NCI-H774 (cell line): ENCODE measurements at regions not wholly inside any gene's neighbourhood (a gene's known extent, or its start where the extent isn't known, plus 50 kb on each side); places are given as distances from the start of the nearest gene placed in this dataset.

ENCODE experiments used
- DNase-seq: peaks from one replicate; lab custom pipeline; 2025; lab: John Stamatoyannopoulos, UW

DNA sequence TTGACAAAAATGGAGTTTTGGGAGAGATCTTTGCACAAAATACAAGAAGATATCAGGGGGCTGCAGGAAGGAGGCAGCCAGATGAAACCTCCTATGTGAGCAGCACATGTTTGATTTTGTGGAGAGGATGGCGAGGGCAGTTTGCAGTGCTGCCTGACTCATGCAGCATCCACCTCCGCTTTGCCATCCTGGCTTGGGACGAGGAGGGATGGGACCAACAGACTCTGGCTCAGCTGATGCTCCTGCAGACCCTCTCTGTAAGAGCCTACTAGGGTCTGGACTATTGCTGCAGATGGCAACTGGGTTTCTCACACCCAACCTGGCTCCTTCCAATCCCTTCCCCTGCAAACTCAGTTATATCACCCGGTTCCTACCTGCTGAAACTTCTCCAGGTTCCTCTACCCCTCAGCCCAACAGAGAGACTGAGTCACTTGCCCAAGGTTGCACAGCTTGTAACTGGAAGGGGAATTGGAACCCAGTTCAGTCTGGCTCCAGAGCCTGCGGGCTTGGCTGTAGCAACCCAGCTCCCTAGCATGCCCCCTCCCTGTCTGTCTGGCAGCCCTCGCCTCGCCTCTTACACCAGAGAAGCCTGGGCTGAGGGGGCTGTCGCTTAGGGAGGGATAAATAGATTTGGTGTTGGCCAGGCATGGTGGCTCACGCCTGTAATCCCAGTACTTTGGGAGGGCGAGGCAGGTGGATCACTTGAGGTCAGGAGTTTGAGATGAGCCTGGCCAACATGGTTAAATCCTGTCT, 205.8 kb downstream of the PTPRU start:
- DNase-seq: no peak

DNA sequence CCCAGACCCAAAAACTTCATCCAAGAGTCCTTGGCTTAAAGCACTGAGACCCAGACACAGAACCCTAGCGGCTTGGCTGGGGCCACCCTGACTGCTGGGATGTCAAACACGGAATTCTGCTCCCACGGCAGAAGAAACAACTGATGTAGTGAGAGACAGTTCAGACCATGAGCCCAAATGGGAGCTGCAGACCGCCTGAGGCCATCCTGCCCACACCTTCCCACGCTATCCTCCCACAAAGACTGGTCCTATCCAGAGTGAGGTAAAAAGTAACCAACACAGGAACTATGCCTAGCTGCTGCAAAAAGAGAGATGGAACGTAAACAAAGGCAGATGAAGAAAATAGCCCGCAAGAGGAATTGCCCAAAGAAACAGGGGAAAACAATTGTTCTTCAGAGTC, 203.3 kb downstream of the PTPRU start:
- DNase-seq: no peak

DNA sequence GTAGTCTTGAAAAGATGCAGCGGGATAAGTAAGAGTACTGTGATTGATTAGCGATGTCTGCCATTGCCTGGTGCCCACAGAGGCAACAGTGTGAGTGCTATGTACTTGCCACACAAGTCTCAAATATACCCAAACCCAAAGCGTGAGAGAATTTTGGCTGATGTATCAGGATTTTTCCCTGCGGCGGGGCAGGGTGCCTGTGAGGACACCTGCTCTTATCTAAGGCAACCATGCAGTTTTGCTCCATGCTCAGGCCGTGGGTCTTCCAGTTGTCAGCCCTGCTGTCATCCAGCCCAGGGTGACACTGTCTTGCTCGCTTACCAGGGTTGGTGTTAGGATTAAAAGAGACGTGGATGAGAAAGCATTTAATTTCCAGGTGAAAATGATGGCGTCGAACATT, 202.7 kb downstream of the PTPRU start:
- DNase-seq: no peak

DNA sequence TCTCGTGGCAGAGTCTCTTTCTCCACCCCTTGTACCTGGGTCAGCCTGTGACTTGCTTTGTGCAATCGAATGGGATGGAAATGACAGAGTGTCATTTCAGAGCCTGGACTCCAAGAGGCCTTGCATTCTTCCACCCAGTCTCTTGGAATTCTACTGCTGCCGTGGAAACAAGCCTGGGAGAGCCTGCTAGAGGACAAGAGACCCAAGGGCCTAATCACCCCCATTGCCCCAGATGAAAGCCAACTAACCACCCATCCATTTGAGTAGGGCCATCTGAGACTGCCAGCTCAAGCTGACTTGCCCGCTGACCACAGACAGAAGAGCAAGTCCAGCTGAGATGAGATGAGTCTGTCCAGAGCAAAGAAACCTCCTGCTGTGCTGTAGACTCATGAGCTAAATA, 201.6 kb downstream of the PTPRU start:
- no peak for DNase-seq

DNA sequence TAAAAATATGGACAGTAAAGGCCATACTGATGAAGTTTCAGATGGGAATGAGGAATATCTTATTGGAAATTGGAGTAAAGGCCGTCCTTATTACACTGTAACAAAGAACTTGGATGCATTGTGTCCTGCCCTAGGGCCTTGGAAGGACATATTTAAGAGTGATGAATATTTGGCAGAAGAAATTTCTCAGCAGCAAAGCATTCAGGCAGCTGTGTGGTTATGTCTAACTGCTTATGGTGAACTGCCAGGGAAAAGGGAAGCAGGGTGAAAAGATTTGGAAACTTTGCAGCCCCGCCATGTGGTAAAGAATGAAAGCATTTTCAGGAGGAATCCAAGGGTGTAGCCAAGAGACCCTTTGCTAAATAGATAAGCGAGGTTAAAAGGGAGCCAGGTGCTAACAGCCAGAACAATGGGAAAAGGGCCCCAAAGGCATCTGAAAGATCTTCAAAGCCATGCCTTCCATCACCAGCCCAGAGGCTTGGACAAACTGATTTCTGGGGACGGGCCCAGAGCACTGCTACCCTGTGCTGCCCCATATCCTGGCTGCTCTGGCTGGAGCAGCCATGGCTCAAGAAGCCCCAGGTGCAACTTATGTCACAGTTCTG, 200.0 kb downstream of the PTPRU start:
- no peak for DNase-seq

DNA sequence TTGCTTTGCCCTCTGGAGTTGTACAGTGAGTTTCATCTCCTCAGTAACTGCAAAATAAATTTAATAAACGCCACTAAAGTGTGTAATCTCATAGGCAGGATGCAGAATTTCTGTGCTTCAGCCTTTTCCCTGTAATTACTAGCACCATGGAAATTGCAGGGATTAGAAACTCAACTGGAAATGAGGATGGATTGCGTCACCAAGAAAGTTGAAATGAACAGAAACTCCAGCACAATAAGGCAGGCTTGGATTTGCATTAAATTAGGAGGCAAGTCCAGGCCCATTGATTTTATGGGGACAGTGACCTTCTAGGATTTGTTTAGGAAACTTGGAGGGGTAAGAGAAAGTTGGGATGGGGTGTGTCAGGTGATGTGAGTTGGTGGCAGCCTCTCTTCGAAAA, 197.5 kb downstream of the PTPRU start:
- DNase-seq: no peak

DNA sequence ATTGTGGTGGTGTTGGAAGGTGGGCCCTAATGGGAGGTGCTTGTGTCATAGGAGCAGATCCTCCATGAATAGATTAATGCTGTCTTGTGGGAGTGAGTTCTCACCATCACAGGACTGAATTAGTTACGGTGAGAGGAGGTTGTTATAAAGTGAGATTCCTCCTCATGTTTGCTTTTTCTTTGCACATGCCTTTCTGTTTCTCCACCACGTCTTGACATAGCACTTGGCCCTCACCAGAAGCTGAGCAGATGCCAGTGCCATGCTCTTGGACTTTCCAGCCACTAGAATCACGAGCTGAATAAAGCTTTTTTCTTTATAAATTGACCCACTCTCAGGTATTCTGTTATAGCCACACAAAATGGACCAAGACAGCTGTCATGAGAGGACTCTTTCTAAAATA, 194.8 kb downstream of the PTPRU start:
- no peak for DNase-seq

DNA sequence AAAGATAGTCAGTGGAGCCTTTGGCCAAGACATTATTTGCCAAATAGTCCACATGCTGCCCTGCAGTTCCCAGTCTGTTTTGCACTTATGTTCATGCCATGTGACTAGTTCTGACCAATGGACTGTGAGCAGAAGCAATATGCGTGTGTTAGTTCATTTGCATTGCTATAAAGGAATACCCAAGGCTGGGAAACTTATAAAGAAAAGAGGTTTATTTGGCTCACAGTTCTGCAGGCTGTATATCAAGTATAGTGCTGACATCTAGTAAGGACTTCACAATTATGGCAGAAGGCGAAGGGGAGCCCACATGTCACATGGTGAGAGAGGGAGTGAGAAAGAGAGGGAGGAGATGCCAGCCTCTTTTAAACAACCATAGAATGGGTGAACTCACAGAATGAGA, 193.3 kb downstream of the PTPRU start:
- no peak for DNase-seq

DNA sequence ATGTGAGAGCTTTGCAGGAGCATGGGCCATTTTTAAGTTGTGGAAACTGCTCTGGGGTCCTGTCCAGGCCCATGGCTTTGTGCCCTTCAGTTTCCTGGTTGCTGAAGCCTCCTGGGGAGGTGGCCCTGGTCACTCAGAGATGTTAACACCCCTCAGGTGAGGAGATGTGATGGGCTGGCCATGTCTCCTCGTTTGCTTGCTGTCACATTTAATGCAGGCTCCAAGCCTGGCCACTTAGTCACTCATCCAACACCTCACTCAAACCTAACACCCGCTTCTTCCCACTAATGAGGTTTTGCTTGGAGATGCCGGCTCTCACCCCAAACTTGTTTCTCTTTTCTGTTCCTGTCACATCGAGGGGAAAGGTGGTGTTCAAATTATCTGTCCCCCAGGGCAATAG, 192.7 kb downstream of the PTPRU start:
- DNase-seq: no peak

DNA sequence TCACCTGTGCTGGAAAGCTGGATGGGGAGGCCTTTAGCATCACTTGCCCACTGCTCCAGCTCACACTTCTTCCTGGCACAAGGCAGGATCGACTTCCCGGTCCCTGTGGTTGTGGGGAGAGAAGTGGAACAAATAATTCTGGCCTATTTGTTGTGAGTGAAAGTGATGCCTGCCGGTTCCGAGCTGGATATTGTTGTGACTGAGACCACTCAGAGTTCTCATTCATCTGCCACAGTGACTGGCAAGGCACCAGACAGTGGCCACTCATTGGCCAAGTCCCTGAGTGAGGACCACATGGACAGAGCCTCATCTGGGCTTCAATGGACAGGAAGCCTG, 191.9 kb downstream of the PTPRU start:
- DNase-seq: no peak

DNA sequence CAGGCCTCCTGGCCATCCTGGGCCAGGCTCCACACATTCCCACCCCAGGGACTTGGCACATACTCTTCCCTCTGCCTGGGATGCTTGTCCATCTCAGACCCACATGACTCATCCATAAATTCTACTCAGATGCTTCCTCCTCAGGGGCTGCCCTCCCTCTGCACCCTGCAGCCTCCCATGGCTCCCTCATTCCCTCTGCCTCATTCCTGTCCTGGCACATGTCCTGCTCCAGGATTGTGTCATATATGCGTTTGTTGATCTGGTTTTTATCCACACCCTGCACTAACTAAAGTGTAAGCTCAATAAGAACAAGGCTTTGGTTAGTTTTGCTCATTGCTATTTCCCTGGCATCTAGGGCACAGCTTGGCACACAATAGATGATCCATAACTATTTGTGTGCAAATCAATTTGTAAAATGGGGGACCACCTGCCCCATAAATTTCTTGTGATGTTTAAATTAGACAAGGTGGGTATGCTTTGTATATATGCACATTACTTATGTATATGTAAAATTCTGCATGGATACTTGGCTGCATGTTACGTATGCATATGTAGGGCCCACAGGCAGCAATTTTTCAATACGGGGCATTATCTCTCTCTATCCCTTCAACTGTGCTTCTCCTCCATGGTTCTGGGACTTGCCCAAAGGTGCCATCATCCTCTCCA, 191.4 kb downstream of the PTPRU start:
- no peak for DNase-seq

DNA sequence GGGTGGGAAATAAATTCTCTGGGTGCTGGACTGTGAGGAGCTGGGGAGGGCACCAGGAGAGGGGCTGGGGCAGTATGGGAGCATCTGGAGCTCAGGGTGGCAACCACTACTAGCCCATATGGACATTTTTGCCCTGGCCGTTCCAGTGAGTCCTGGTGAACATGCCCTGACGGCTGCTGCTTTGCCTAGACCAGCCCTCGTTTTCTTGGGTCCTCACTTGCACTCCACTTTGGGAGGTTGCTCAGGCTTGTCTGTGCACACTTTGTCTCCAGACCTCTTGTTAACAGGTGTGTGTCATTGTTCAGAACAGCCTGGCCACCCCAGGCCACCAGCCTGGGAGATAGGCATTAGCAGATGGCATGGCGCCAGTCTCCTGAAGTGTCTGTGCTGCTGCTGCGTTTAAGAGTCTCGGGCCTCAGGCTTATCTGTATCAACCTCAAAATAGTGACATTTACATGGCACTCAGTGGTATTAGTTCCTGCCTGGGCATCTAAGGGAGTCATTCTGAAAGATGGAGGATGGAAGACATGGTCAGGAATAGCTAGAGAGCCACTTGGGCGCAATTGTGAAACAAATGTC, 190.5 kb downstream of the PTPRU start:
- no peak for DNase-seq

DNA sequence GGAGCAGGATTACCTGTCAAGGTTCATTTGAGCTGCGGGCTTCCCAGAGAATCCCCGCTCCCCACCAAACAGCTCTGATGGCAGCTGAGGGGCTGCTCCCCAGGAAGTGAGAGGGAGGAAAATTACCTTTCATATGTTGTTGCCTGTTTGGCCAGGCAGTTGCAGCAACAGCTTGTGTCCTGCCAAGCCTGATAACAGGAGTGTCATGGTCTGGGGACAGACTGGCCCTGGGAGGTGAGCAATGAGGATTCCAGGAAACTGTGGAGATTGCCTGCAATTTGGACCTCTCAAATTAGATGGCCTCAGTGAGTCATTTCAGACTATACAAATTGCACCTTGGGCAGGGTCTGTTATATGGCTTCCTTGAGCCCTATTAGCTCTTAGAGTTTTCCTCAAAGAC, 189.3 kb downstream of the PTPRU start:
- no peak for DNase-seq

DNA sequence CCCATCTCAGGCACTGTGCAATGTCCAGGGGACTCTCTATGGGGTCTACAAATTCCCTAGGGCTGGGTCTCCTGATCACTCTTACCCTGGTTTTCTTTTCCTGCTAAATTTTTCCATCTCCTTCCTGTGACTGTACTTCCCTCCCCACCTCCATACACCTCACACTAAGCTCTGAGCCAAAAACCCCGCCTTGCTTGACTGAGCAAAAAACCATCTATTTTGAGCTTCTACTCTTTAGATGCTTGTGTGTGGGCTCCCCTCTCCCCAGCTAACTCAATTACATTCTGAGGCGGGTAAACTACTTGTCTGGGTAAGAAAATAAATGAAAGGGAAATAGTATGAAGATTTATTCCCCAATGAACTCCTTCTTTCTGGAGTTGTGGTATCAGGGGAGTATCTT, 187.9 kb downstream of the PTPRU start:
- DNase-seq: no peak

DNA sequence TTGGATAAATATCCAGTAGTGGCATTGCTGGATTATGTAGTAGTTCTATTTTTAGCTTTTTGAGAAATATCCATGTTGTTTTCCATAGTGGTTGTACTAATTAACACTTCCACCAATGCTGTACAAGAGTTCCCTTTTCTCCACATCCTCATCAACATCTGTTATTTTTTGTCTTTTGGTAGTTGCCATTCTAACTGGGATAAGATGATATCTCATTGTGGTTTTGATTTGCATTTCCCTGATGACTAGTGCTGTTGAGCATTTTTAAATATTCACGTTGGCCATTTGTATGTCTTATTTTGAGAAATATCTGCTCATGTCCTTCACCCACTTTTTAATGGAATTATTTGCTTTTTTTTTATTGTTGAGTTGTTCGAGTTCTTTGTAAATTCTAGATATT, 183.9 kb downstream of the PTPRU start:
- DNase-seq: no peak

DNA sequence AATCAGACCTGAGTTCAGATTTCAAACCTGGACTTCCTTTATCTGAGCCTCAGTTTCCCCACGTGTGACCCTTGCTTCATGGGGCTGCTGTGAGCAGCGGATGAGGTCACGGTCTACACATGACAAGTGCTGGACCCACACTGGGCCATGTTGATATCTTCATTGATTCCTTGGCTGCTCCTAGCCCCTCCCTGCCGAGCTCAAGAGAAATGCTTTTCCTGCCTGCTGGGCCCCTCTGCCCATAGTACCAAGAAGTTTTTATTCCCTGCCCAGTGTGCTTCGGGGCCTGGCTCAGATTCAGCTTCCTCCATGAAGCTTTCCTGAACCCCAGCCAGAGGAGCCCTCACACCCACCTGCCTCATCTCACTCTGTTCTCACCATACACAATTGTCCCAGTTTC, 181.6 kb downstream of the PTPRU start:
- no peak for DNase-seq

DNA sequence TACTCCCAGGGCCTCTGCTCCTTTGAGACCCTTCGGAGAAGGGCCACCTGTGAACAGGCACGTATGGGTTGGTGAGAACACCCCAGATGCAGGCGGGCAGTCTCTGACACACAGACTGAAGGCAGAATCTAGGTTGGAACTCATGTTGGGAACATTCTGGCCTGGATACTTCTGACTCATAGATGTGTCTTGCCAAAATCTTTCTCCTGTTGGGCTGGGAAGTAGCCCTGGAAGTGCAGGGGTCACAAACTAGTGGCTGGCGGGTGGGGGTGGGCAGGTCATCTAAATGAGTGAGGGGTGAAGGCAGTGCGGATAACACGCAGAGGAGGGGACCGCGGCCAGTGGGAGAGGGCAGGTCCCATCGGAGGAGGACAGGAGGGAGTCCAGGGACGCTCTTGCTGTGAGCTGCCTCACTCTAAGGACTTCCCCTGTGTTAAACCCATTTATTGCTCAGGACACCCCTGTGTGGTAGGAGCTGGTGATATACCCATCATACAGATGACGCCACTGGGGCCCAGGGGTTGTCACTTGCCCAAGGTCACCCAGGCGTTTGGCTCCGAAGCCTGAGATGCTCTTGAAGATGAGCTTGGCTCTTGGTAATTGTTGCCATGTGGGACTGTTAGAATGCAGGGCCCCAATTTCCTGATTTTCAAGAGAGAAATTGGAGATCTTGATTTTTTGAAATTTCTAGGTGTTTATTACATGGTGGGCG, 181.0 kb downstream of the PTPRU start:
- no peak for DNase-seq

DNA sequence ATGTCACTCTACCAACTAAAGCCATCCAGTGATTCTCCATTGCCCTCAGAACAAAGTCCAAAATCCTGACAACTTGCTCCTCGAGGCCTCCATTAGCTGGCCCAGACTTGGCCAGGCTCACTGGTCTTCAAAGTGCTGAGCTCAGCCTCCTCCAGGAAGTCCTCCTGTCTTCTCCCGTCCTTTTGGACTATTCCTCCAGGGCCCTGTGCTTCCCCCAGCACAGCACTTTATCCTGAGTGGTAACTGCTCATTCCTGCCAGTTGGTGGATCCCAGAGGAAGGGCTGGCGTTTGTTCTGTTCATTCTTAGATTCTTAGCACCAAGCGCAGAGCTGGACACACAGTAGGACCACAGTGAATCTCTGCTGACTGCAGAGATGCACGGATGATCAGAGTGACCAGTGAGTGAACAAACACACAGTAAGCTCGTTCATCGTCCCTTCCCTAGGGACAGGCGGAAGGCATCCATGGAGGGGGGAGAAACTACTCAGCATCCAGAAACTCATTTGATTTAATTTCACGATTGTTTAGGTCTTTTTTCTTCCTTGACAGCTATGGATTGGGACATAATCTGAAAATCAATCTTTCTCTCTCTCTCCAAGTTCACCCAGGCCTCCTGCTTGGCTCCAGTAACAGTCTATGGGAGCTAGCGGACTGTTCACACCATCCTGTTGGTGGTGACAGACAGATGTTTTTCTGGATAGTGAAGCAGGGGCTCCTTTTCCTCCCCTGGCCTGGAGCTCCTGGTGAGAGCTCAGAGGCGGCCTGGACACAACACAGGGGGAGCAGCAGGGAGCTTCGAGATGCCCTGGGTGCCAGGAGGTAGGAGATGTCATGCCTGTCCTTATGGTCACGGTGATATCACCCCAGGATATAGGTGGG, 180.2 kb downstream of the PTPRU start:
- DNase-seq: no peak

DNA sequence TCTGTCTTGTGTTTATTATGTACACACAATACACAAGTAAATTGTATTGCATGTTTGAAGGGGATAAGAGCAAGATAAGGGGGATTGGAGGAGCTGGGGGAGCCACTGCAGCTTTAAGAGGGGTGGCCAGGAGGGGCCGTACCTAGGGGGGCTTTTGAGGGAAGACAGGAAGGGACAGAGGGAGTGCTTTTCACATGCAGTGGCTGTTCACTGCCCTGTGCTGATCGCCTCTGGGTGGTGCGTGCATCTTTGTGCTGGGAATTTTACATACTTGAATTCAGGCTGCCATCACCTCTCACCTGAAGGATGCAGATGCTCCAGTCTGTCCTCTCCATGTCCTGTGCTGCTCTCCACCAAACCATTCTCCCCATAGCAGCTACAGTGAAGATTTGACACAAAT, 179.5 kb downstream of the PTPRU start:
- no peak for DNase-seq

DNA sequence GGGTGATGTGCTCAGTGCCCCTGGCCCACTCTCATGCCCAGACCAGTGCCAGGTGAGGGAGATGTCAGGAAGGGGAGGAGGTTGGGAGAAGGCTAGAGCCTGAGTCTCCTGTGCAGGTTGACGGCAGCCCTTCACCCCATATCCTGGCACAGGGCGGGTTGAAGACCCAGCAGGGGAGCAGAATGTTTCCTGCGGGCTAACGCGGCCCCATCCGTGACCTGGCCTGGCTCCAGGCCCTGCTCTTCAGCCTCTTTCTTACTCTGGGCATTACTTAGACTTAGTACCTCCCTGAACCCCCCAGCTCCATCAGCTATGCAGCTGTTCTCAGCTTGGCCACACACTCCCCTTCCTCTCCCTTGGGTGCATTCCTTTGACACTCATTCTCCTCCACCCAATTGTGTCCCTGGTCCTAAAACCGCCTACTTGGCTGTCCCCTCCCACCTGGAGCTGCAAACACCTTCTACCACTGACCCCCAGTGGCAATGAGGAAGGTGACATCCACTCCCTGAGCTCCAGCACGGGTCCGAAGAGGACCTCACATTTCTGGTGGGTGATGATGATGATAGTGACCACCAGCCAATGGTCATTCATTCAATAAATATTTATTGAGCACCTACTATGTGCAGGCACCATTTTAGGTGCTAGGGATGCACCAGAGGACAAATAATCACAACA, 179.0 kb downstream of the PTPRU start:
- no peak for DNase-seq

DNA sequence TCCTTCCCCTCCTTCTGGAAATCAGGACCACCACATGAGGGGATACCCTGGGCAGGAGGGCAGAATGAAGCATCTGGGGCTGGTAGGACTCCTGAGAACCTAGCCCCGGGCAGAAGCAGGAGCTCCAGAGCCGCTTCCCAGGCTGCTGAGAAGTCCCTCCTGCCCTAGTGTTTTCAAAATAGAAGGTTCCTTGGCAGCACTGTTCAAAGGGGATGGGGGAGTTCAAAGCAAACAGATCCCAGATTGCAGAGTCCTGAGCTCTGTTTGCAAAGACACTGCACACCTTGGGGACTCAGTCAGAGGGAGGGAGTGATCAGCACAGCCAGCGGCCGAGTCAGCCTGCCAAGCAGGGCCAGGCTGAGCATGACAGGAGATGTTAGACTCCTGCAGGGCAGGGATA, 177.8 kb downstream of the PTPRU start:
- no peak for DNase-seq
